ENCODE measurements at regions not wholly inside any gene's neighbourhood (a gene's known extent, or its start where the extent isn't known, plus 50 kb on each side); places are given as distances from the start of the nearest gene placed in this dataset.

- DNase-seq: no peak
These were observed 116.6 kb upstream of the ADAMTSL1 start for GRCh38 chr9:18357321-18357720.

GRCh38 chr9:18358325-18358724, 115.6 kb upstream of the ADAMTSL1 start:
- DNase-seq: no peak

GRCh38 chr9:18359335-18359734, 114.6 kb upstream of the ADAMTSL1 start:
- DNase-seq: no peak

- no peak for DNase-seq
These were observed 113.9 kb upstream of the ADAMTSL1 start for GRCh38 chr9:18360005-18360404.

- no peak for DNase-seq
These were observed 112.3 kb upstream of the ADAMTSL1 start for GRCh38 chr9:18361646-18362045.

- no peak for DNase-seq
These were observed 111.8 kb upstream of the ADAMTSL1 start for GRCh38 chr9:18362166-18362565.

GRCh38 chr9:18362901-18363685, 110.9 kb upstream of the ADAMTSL1 start:
- DNase-seq: no peak

GRCh38 chr9:18365651-18366050, 108.3 kb upstream of the ADAMTSL1 start:
- no peak for DNase-seq

- no peak for DNase-seq
These were observed 107.8 kb upstream of the ADAMTSL1 start for GRCh38 chr9:18366184-18366583.

GRCh38 chr9:18368206-18368605, 105.7 kb upstream of the ADAMTSL1 start:
- DNase-seq: no peak

GRCh38 chr9:18371141-18371540, 102.8 kb upstream of the ADAMTSL1 start:
- DNase-seq: no peak

- no peak for DNase-seq
These were observed 102.3 kb upstream of the ADAMTSL1 start for GRCh38 chr9:18371621-18372020.

GRCh38 chr9:18379073-18379811, 94.7 kb upstream of the ADAMTSL1 start:
- DNase-seq: no peak

GRCh38 chr9:18382243-18382642, 91.7 kb upstream of the ADAMTSL1 start:
- DNase-seq: no peak

GRCh38 chr9:18384066-18384465, 89.9 kb upstream of the ADAMTSL1 start:
- no peak for DNase-seq

- no peak for DNase-seq
These were observed 88.1 kb upstream of the ADAMTSL1 start for GRCh38 chr9:18385696-18386490.

GRCh38 chr9:18390393-18390792, 83.6 kb upstream of the ADAMTSL1 start:
- peak; percentile 27 for DNase-seq

- DNase-seq: peak; percentile 98
These were observed 80.4 kb upstream of the ADAMTSL1 start for GRCh38 chr9:18393340-18394130.

GRCh38 chr9:18394847-18395351, 79.1 kb upstream of the ADAMTSL1 start:
- peak; percentile 49 for DNase-seq

GRCh38 chr9:18396102-18396728, 77.7 kb upstream of the ADAMTSL1 start:
- DNase-seq: peak; percentile 45

- no peak for DNase-seq
These were observed 76.9 kb upstream of the ADAMTSL1 start for GRCh38 chr9:18397076-18397475.

- DNase-seq: no peak
These were observed 75.9 kb upstream of the ADAMTSL1 start for GRCh38 chr9:18398038-18398437.
